NCI-H2196 treated with DMSO at 0.1 percent for 48 hours (cell line): ENCODE measurements at regions not wholly inside any gene's neighbourhood (a gene's known extent, or its start where the extent isn't known, plus 50 kb on each side); places are given as distances from the start of the nearest gene placed in this dataset.
"Not testable (repeated sequence)": the region's sequence is repeated elsewhere in the genome, so short reads cannot be mapped to it uniquely, and the experiment has no call there.

Experiments used
- DNase-seq: peaks from one replicate; lab custom pipeline; 2025; ENCODE audit not compliant: unreplicated experiment; lab: John Stamatoyannopoulos, UW

DNA sequence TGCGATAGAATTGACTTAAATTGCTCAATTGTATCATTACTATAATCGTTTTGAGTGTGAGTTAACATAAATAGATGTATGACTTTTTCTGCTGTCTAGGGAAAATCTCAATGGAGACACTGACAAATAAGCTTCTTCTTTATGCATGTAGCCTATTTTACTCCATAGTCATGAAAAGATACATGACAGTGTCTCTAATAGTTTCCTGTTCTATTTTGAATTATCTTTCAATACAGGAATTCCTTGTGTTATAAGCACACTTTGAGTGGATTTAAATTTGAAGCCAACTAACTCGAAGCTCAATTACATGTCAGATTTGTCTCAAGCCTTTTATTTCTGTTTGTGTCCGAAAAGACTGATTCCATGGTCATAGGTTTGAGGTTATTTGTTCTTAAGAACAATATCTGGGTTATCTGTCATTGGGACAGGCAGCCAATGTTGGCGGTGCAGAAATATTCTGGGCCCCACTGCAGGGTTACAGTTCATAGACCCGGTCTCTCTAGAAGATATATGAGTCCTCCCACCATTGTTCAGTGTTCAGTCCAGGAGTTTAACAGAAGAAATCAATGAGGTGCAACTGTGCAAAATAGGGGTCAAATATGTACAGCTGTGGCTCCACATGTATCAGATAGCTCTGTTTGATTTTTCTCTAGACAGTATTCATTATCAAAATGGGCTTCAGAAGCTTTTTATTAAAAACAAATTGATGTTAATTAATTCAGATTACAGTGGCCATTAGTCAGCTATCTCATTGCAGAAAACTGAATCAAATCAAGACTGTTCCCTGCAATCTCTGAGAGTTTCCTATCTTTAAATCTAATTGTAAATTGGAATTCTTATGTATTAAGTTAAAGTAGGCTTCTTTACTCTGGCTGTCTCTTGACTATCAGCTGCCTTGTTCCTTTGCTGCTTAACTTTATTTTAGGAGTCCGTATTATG lies 1238.8 kb downstream of the NXPH1 start:
- DNase-seq, result no peak

DNA sequence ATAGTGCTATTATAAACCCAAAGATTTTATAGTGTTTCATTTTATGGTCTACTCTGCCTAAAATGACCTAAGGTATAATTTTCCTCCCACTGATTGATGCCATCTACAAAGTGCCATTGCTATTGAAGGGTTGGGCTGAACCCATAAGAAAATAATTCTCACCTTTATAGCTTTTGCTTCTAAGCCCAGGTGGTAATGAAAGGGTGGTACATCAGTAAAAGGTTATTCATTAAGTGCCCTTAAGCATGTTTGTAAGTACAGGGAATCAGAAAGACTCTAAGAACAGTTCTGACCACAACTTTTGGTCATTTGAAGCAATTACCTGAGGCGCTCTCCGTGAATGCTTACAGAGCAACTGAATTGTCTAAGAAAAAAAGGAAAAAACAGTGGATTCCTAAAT lies 1247.3 kb downstream of the NXPH1 start:
- DNase-seq, result no peak

GRCh38 chr7:9681284-9681683 lies 1247.9 kb downstream of the NXPH1 start:
- no peak for DNase-seq

DNA sequence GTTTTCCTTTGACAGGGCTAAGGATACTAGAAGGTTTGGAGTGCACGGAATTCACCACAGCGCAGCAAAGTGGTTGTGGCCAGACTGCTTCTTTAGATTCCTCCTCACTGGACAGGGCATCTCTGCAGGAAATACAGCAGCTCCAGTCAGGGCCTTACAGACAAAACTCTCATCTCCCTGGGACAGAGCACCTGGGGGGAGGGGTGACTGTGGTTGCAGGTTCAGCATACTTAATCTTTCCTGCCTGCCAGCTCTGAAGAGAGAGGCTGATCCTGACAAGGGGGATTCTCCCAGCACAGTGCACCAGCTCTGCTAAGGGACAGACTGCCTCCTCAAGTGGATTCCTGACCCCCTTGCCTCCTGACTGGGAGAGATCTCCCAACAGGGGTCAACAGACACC lies 1257.9 kb downstream of the NXPH1 start:
- no peak for DNase-seq

DNA sequence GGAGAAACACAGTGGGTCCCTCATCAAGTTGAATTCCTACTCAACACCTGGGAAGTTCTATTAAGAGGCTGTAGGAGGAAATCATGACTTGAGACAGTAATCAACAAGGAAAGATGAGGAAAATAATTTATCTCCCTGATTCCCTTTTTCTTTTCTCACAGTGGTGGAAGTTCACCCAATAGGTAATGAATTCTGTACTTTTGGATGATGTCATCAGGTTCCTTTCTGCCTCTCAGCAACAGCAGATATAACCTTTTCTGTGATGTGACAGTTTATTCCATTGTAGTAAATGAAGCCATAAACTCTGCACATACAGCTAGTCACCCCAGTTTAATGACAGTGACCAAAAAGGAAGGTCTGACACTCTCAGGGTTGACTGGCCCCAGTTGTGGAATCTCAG lies 1265.0 kb downstream of the NXPH1 start:
- DNase-seq, result no peak

- DNase-seq, result no peak
Measured at GRCh38 chr7:9709216-9709615, 1264.5 kb upstream of the PHF14 start.

DNA sequence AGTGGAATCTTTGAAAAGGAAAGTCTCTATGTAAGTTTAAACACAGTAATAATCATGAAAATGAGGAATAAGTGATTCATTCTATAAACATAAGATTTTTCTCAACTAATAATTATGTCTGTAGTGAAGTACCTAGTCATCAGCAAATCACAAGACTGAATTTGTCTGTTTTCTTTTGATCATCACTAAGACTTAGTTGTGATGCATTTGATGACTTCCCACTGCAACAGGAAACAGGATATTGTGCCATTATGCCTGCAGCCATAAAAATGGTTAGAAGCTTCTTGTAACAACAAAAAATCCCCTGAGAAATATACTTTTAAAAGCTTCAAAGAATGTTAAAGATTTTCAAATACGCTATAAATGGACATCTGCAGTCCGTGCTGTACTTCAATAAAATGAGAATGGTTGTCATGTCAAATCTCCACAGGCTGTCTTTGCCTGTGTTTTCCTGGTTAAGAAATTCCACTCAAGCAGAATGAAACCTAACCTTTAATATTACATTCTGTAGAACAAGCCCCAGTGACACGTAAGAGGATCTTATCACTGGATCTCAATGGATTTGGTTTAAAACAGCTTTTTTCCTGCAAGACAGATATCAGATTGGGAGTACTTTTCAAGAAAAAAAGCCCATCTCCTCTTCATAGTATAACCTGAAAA lies 1262.3 kb upstream of the PHF14 start:
- DNase-seq, result no peak

DNA sequence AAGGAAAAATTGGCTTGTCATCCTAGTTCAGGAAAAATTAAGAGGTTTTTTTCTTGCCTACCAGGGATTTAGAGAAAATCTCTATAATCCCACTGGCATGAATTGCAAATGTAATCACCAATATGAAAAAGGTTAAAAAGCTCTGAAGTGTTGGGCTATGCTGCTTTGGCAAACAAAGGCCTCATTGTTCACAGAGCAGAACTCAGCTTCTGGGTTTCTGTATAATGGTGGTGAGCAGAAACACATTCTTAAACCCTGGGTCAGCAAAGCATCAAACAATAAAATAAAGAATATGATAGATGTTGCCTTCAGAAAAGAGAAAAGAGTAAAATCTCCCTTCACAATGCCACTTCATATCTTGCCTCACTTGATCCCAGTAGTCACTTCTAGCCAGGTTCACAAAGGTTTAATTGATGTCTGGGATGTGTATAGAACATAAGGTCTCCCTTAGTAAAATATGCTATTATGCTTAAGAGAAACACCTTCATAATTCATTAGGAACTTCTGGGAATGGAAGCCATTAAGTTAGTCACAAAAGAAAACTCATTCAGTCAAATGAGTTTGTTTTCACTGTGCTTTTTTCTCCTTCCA lies 1255.5 kb upstream of the PHF14 start:
- no peak for DNase-seq

DNA sequence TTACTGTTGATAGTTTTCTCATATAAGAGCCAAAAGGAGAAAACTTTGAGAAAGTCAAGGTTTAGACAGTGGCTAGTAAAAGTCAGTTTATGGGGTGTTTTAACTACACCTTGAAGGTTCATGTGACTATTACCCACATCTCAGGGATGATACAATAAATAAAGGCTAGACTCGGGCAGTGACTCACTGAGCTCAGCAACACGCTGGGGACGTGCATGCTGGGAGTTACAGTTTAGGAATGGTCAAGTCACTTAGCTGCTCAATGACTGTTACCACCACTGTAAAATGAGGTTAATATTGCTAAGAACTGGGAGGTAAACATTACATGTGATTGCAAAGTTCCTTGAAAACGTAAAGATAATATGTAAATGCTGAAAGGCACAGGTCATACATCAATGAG lies 1254.4 kb upstream of the PHF14 start:
- DNase-seq, result no peak

DNA sequence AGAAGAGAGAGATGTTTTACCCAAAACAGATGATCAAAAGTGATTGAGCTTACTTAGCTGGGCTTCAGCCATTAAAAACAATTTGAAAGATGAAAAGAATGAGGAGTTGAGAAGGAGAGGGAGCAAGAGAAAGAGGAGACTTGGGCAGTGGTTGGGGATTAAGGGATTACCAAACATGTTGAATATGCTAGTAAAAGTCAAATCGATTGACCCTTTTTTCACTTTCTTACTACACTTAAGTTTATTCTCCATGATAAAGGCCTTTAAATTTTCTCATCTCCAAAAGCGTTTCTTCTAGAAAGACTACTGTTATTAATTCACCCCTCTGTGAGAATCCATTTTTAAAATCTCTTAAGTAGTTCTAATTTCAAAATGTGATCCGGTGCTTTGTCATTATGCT lies 1254.0 kb upstream of the PHF14 start:
- no peak for DNase-seq

DNA sequence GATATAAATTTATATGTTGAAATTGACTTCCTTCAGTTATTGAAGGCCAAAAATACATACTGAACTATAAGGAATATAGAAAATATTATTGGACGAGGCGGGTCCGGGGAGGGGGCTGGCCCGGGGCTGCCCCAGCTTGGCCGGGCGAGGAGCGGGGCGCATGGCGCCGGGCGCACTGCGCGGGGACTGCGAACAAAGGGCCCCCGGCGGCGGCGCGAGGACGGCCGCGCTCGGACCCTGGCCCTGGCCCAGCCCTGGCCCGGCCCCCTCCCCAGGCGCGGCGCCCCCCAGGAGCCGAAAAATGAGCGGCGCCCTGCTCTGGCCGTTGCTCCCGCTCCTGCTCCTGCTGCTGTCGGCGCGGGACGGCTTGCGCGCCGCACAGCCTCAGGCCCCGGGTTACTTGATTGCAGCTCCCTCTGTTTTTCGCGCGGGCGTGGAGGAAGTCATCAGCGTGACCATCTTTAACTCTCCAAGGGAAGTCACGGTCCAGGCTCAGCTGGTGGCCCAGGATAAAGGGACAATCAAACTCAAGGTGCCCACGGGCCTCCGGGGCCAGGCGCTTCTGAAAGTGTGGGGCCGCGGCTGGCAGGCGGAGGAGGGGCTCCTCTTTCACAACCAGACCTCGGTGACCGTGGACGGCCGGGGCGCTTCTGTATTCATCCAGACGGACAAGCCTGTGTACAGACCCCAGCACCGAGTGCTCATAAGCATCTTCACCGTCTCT lies 1247.6 kb upstream of the PHF14 start:
- not testable (repeated sequence) for DNase-seq

DNA sequence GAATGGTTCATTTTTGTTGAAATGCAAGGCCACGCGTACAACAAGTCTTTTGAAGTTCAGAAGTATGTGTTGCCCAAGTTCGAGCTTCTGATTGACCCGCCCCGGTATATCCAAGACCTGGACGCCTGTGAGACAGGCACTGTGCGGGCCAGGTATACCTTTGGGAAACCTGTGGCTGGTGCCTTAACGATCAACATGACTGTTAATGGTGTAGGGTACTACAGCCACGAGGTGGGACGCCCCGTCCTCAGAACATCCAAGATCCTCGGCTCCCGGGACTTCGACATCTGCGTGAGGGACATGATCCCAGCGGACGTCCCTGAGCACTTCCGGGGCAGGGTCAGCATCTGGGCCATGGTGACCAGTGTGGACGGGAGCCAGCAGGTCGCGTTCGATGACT lies 1246.9 kb upstream of the PHF14 start:
- DNase-seq, result not testable (repeated sequence)

- DNase-seq, result not testable (repeated sequence)
Measured at GRCh38 chr7:9727467-9727869, 1246.2 kb upstream of the PHF14 start.

GRCh38 chr7:9728014-9728657 lies 1245.5 kb upstream of the PHF14 start:
- DNase-seq, result not testable (repeated sequence)

GRCh38 chr7:9752033-9752432 lies 1221.6 kb upstream of the PHF14 start:
- DNase-seq, result no peak

GRCh38 chr7:9761224-9761623 lies 1212.4 kb upstream of the PHF14 start:
- DNase-seq, result no peak

DNA sequence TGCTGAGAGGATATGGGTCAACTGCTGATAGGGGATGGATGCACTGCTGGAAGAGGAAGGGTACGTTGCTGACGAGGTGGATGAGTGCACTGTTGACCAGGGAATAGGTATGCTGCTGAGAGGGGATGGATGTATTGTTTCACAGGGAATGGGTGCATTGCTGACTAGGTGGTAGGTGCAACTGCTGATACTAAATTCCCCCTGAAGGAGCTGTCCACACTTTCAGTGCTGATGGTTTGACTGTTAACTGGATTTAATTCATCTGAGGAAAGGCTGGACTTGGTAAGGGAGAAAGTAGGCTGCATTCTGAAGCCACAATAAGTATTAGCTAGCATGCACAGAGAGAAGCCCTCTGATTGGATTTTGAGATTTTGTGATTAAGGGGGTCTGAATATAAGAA lies 1196.8 kb upstream of the PHF14 start:
- DNase-seq, result no peak

- no peak for DNase-seq
Measured at GRCh38 chr7:9778367-9778766, 1195.3 kb upstream of the PHF14 start.

DNA sequence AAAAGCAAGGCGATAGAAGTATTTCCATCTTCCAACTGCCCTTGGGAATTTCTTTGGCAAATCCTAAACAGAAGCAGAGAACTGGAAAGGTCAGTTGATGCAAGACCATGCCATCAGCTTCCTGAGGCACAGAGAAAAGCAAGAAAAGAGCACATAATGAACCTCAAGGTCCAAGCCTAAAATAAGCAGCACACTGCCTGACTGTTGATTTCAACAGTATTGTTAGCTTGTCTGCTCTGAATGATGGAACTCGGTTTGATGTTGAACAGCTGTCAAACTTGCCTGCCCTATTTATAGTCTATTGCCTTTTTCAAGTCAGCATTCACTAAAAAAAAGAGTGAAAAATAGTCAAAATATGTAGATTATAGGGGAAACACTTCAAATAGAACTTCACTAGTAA lies 1192.0 kb upstream of the PHF14 start:
- no peak for DNase-seq

GRCh38 chr7:9782275-9782674 lies 1191.4 kb upstream of the PHF14 start:
- DNase-seq, result no peak

DNA sequence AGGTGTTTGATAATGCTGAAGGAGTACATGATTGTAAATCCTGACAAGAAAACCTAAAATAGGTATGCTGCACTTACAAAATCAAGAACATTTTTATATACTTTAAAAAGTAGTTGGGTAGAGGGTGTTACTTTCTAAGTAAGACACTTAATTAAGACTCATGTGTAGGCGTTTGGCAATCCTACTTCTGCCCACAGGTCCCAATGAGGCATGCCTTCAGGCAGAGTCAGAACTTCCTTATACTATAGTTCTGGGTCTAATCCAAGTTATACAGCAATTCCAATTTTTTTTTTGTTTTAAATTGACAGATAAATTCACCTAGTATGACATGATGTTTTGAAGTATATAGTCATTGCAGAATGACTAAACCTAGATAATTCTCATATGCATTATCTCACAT lies 1188.5 kb upstream of the PHF14 start:
- no peak for DNase-seq
